Cardiac fibroblast (primary cell): ENCODE measurements at regions not wholly inside any gene's neighbourhood (a gene's known extent, or its start where the extent isn't known, plus 50 kb on each side); places are given as distances from the start of the nearest gene placed in this dataset.

Experiments used
- DNase-seq, 2 donors: peaks; one replicate each; pipeline versions ENCODE4 v3.0.0 to v3.0.0-alpha.2; 2010; ENCODE audit warnings: low read depth in 2 of 2
- H3K4me3 ChIP-seq, 2 donors: replicated peaks in 1 of 2; 1 replicate in 1 of 2; 2 replicates in 1 of 2; pipeline ENCODE4 v1.5.1; 2011; ENCODE audit warnings: low read depth in 2 of 2, low read length in 2 of 2, mild to moderate bottlenecking in 2 of 2, moderate library complexity in 1 of 2
- TF ChIP-seq, protein P1 (sequence below): IDR thresholded peaks from one replicate; pipeline ENCODE4 v1.5.1; 2011; ENCODE audit warnings: low read depth, mild to moderate bottlenecking, low read length, inconsistent platforms

DNA sequence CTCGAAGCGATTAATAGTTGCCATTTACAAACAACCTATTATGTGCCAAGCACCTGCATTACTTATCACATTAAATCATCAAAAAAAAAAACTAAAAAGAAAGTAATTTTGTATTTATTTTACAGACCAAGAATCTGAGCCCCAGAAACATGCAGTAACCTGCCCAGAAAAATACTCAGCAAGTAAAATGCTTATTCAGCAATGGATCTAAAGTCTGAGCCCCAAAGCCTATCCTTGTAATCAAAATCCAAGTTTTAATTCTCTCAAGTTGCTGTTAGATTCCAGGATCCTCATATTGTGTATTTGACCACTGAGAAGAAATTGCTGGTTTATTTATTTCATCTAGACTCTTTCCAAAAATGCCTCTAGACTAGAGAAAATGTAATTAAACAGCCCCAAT is 783.3 kb upstream of the API5 start:
- no peak for DNase-seq
- TF ChIP-seq, protein P1, sequence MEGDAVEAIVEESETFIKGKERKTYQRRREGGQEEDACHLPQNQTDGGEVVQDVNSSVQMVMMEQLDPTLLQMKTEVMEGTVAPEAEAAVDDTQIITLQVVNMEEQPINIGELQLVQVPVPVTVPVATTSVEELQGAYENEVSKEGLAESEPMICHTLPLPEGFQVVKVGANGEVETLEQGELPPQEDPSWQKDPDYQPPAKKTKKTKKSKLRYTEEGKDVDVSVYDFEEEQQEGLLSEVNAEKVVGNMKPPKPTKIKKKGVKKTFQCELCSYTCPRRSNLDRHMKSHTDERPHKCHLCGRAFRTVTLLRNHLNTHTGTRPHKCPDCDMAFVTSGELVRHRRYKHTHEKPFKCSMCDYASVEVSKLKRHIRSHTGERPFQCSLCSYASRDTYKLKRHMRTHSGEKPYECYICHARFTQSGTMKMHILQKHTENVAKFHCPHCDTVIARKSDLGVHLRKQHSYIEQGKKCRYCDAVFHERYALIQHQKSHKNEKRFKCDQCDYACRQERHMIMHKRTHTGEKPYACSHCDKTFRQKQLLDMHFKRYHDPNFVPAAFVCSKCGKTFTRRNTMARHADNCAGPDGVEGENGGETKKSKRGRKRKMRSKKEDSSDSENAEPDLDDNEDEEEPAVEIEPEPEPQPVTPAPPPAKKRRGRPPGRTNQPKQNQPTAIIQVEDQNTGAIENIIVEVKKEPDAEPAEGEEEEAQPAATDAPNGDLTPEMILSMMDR: no peak
- no peak overlapping the region for H3K4me3 ChIP-seq

DNA sequence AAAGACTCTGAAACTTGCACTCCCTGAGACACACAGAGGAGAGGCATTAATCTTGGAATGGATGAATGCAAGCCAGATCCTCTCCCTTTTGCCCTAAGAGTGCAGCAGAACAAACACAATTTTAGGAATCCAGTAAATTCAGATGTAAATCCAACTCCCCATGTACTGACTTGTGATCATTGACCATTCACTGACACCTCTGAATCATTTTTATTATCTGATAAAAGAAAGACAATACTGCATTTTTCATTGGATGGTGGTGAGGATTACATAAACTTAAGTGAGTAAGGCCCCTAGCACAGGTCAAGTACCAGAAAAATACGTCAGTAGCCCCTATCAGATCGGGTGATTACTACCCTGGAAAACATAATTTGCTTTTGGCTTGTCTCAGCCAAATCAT is 782.9 kb upstream of the API5 start:
- no peak overlapping the region for H3K4me3 ChIP-seq
- TF ChIP-seq, protein P1: no peak
- DNase-seq: peak; percentile 7 to 19

- TF ChIP-seq, protein P1: no peak
- DNase-seq: no peak
- no peak overlapping the region for H3K4me3 ChIP-seq
Observed at GRCh38 chr11:42536611-42537360, 775.0 kb upstream of the API5 start.

- no peak for DNase-seq
- TF ChIP-seq, protein P1: no peak
Observed at GRCh38 chr11:42542336-42542735, 769.5 kb upstream of the API5 start.

DNA sequence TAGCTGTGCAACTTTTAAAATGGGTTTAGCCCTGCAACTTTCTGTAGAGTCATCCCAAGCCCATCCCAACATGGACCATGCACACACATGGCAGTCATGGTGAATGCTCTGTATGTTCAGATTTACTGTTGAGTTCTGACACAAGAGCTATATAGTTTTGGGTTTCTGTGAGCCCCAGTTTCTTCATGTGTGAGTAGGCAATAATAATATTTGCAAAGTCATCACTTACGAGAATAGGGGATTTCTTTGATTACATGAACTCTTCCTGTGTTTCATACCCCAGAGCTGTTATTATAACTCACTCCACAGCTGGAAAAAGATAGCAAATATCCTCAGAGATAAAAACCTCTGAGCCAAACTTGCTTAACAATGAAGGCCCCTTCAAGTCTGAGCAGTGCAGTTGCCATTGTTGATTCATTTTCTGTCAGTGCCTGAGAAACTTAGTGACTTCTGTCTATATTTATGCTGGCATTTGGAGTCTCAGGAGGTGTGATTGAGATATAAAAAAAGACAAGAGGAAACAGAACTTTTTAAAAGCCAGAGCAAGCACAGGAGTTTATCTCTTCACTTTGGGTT is 767.9 kb upstream of the API5 start:
- TF ChIP-seq, protein P1: no peak
- no peak overlapping the region for H3K4me3 ChIP-seq
- peak in 1 of 2 donors; percentile 5 for DNase-seq

More at GRCh38 chr11:42542336-42542735, 769.5 kb upstream of the API5 start:
- no peak overlapping the region for H3K4me3 ChIP-seq

DNA sequence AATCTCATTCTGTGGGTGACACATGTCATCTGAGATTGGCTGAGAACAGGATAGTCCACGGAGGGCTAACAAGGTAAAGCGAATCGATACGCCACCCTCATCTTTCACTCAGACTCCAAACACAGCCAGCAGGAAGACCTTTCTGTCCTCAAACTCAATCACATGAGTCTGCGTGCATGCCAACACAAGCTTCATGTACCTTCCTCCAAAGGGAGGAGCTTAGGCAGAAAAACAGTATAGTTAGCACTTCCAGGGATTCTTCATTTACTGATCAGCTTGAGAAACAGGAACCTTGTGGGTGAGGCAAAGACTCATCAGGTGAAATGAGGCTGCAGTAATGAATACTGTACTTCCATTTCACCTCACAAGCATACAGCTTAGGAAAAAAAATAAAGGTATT is 767.1 kb upstream of the API5 start:
- H3K4me3 ChIP-seq: no peak overlapping the region
- TF ChIP-seq, protein P1: no peak
- no peak for DNase-seq
